ENCODE measurements at regions not wholly inside any gene's neighbourhood (a gene's known extent, or its start where the extent isn't known, plus 50 kb on each side); places are given as distances from the start of the nearest gene placed in this dataset.
"Not testable (repeated sequence)": the region's sequence is repeated elsewhere in the genome, so short reads cannot be mapped to it uniquely, and the experiment has no call there.

- no peak for ATAC-seq
- intact Hi-C loops (cut with DNase I), result no loop called here
- no peak overlapping the region for H3K4me3 ChIP-seq
- DNase-seq, result no peak
- H3K27me3 ChIP-seq, result no peaks in the 10 kb centered on the region
- no peak for TF ChIP-seq CTCF (IDR thresholded peaks at IDR 0.05)
- no peaks in the 10 kb centered on the region for H3K4me1 ChIP-seq
- no peaks in the 10 kb centered on the region for H3K36me3 ChIP-seq
- H3K9me3 ChIP-seq, result no peaks in the 10 kb centered on the region
- no peak overlapping the region for H3K27ac ChIP-seq
Measured at GRCh38 chr12:108424816-108425215, 85.7 kb upstream of the CMKLR1 start.

- no peaks in the 10 kb centered on the region for H3K4me1 ChIP-seq
- H3K27me3 ChIP-seq, result no peaks in the 10 kb centered on the region
- no peak for DNase-seq
- no peak for TF ChIP-seq CTCF (IDR thresholded peaks at IDR 0.05)
- H3K36me3 ChIP-seq, result no peaks in the 10 kb centered on the region
- H3K27ac ChIP-seq, result no peak overlapping the region
- ATAC-seq, result no peak
- H3K4me3 ChIP-seq, result no peak overlapping the region
- H3K9me3 ChIP-seq, result no peaks in the 10 kb centered on the region
- intact Hi-C loops (cut with DNase I), result no loop called here
Measured at GRCh38 chr12:108424026-108424425, 84.9 kb upstream of the CMKLR1 start.

GRCh38 chr12:108423486-108423885, 84.4 kb upstream of the CMKLR1 start:
- Histone ChIP-seq H3K27me3 (no peaks in the 10 kb centered on the region), H3K27ac (no peak overlapping the region), H3K4me1 (no peaks in the 10 kb centered on the region), H3K36me3 (no peaks in the 10 kb centered on the region), H3K4me3 (no peak overlapping the region), H3K9me3 (no peaks in the 10 kb centered on the region)
- DNase-seq (no peak), ATAC-seq (no peak)
- intact Hi-C loops (cut with DNase I), result no loop called here
- no peak for TF ChIP-seq CTCF (IDR thresholded peaks at IDR 0.05)

GRCh38 chr12:108421082-108421481, 82.0 kb upstream of the CMKLR1 start:
- ATAC-seq; H3K4me3 ChIP-seq; H3K36me3 ChIP-seq; H3K9me3 ChIP-seq; intact Hi-C loops (cut with DNase I); H3K27me3 ChIP-seq; H3K27ac ChIP-seq; DNase-seq; H3K4me1 ChIP-seq: not testable (repeated sequence)

- H3K27ac ChIP-seq; H3K27me3 ChIP-seq; intact Hi-C loops (cut with DNase I); H3K36me3 ChIP-seq; ATAC-seq; H3K4me3 ChIP-seq; H3K9me3 ChIP-seq; DNase-seq; H3K4me1 ChIP-seq: not testable (repeated sequence)
Measured at GRCh38 chr12:108420421-108420820, 81.3 kb upstream of the CMKLR1 start.

- TF ChIP-seq CTCF (IDR thresholded peaks at IDR 0.05), result no peak
- Histone ChIP-seq H3K36me3 (no peaks in the 10 kb centered on the region), H3K27ac (no peak overlapping the region), H3K4me3 (no peak overlapping the region), H3K4me1 (no peaks in the 10 kb centered on the region), H3K9me3 (peaks cover 0 to 4% of the 10 kb centered on the region in 2 donors), H3K27me3 (no peaks in the 10 kb centered on the region)
- intact Hi-C loops (cut with DNase I), result no loop called here
- no peak for ATAC-seq
- DNase-seq, result no peak
Measured at GRCh38 chr12:108419949-108420348, 80.8 kb upstream of the CMKLR1 start.

Data from left lung (tissue), 4 donors.